ENCODE measurements at regions not wholly inside any gene's neighbourhood (a gene's known extent, or its start where the extent isn't known, plus 50 kb on each side); places are given as distances from the start of the nearest gene placed in this dataset.

GRCh38 chr7:138289864-138290263, 170.2 kb upstream of the TRIM24 start:
- in situ Hi-C loops (cut with MboI; ENCODE audit: low sequenced_read_pairs in 4 of 4) (no loop called here), intact Hi-C loops (cut with DNase I; ENCODE audit: low total_unique reads) (no loop called here)
- no peak for TF ChIP-seq POLR2A (IDR thresholded peaks at IDR 0.05)
- TF ChIP-seq CTCF (IDR thresholded peaks at IDR 0.05 in 4 of 5, conservative IDR thresholded peaks at IDR 0.05 in 1 of 5), result no peak
- Histone ChIP-seq H3K27ac (no peak overlapping the region), H3K36me3 (no peaks in the 10 kb centered on the region), H3K4me1 (no peaks in the 10 kb centered on the region), H3K9me3 (no peaks in the 10 kb centered on the region), H3K27me3 (no peaks in the 10 kb centered on the region), H3K4me3 (no peak overlapping the region)
- ATAC-seq (no peak), DNase-seq (no peak)

- no peak for TF ChIP-seq CTCF (IDR thresholded peaks at IDR 0.05 in 4 of 5, conservative IDR thresholded peaks at IDR 0.05 in 1 of 5)
- TF ChIP-seq POLR2A (IDR thresholded peaks at IDR 0.05), result no peak
- H3K27ac ChIP-seq, result no peak overlapping the region
- H3K36me3 ChIP-seq, result no peaks in the 10 kb centered on the region
- H3K4me3 ChIP-seq, result no peak overlapping the region
- no peaks in the 10 kb centered on the region for H3K4me1 ChIP-seq
- DNase-seq (no peak), ATAC-seq (no peak)
- intact Hi-C loops (cut with DNase I; ENCODE audit: low total_unique reads) (no loop called here), in situ Hi-C loops (cut with MboI; ENCODE audit: low sequenced_read_pairs in 4 of 4) (no loop called here)
- no peaks in the 10 kb centered on the region for H3K27me3 ChIP-seq
- no peaks in the 10 kb centered on the region for H3K9me3 ChIP-seq
Measured at GRCh38 chr7:138292951-138293350, 167.1 kb upstream of the TRIM24 start.

GRCh38 chr7:138295049-138295637, 164.9 kb upstream of the TRIM24 start:
- no peak overlapping the region for H3K4me3 ChIP-seq
- H3K36me3 ChIP-seq, result no peaks in the 10 kb centered on the region
- intact Hi-C loops (cut with DNase I; ENCODE audit: low total_unique reads) (no loop called here), in situ Hi-C loops (cut with MboI; ENCODE audit: low sequenced_read_pairs in 4 of 4) (no loop called here)
- no peaks in the 10 kb centered on the region for H3K4me1 ChIP-seq
- H3K27ac ChIP-seq, result no peak overlapping the region
- H3K27me3 ChIP-seq, result no peaks in the 10 kb centered on the region
- no peak for ATAC-seq
- DNase-seq, result no peak
- H3K9me3 ChIP-seq, result no peaks in the 10 kb centered on the region
- TF ChIP-seq POLR2A (IDR thresholded peaks at IDR 0.05) (no peak), CTCF (IDR thresholded peaks at IDR 0.05 in 4 of 5, conservative IDR thresholded peaks at IDR 0.05 in 1 of 5) (no peak)

GRCh38 chr7:138297526-138297925, 162.5 kb upstream of the TRIM24 start:
- TF ChIP-seq POLR2A (IDR thresholded peaks at IDR 0.05) (no peak), CTCF (IDR thresholded peaks at IDR 0.05 in 4 of 5, conservative IDR thresholded peaks at IDR 0.05 in 1 of 5) (no peak)
- intact Hi-C loops (cut with DNase I; ENCODE audit: low total_unique reads), result no loop called here
- ATAC-seq, result no peak
- Histone ChIP-seq H3K4me3 (no peak overlapping the region), H3K9me3 (no peaks in the 10 kb centered on the region), H3K36me3 (no peaks in the 10 kb centered on the region), H3K27ac (no peak overlapping the region), H3K4me1 (no peaks in the 10 kb centered on the region), H3K27me3 (no peaks in the 10 kb centered on the region)
- no peak for DNase-seq
- in situ Hi-C loops (cut with MboI; ENCODE audit: low sequenced_read_pairs in 4 of 4), result no loop called here

- DNase-seq (no peak), ATAC-seq (no peak)
- in situ Hi-C loops (cut with MboI; ENCODE audit: low sequenced_read_pairs in 4 of 4), result no loop called here
- Histone ChIP-seq H3K27ac (no peak overlapping the region), H3K27me3 (no peaks in the 10 kb centered on the region), H3K4me1 (no peaks in the 10 kb centered on the region), H3K36me3 (no peaks in the 10 kb centered on the region), H3K4me3 (no peak overlapping the region), H3K9me3 (no peaks in the 10 kb centered on the region)
- TF ChIP-seq POLR2A (IDR thresholded peaks at IDR 0.05) (no peak), CTCF (IDR thresholded peaks at IDR 0.05 in 4 of 5, conservative IDR thresholded peaks at IDR 0.05 in 1 of 5) (no peak)
- intact Hi-C loops (cut with DNase I; ENCODE audit: low total_unique reads), result no loop called here
Measured at GRCh38 chr7:138299066-138299465, 161.0 kb upstream of the TRIM24 start.
